ENCODE measurements at regions not wholly inside any gene's neighbourhood (a gene's known extent, or its start where the extent isn't known, plus 50 kb on each side); places are given as distances from the start of the nearest gene placed in this dataset.

DNA sequence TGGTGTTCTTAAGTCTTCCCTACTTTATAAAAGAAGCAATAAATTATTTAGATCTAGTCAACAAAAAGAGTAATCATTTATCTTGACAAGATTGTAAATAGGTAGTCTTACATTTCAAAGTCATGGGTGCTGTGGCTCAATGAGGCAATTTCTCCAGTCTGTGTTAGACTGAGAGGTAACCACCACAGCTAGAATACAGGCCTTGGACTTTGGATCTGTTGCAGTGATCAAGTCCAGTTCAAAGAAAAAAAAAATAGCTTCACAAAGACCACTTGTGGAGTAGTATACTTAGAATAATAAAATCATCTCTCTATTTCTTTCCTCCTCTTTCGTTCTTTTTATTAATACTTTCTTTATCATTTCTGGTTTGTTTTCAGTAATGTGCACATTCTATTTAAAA lies 93.1 kb upstream of the FSIP2 start:
- Histone ChIP-seq H3K56ac (ENCODE audit: low read length) (no peak overlapping the region), H2BK5ac (ENCODE audit: low read length) (no peak overlapping the region), H3K79me1 (ENCODE audit: low read length) (no peaks in the 10 kb centered on the region), H3K18ac (ENCODE audit: low read length) (no peak overlapping the region), H2BK15ac (replicated peaks; ENCODE audit: low read depth) (no peak overlapping the region), H3K79me2 (ENCODE audit: control insufficient read depth, insufficient read depth, low read length) (no peaks in the 10 kb centered on the region), H2BK120ac (ENCODE audit: low read depth, low read length) (no peak overlapping the region), H3K27ac (ENCODE audit: low read depth, low read length) (no peak overlapping the region), H3K4me3 (ENCODE audit: low read length) (no peak overlapping the region), H3K27me3 (ENCODE audit: insufficient read depth, low read length, poor library complexity) (no peaks in the 10 kb centered on the region), H4K8ac (ENCODE audit: low read depth, low read length) (no peak overlapping the region), H4K5ac (ENCODE audit: low read length) (no peak overlapping the region), H3K4me2 (ENCODE audit: low read length) (no peak overlapping the region), H3K9ac (ENCODE audit: low read length) (no peak overlapping the region), H3K36me3 (ENCODE audit: control insufficient read depth, insufficient read depth, low read length) (no peaks in the 10 kb centered on the region), H3K23ac (ENCODE audit: low read length) (no peak overlapping the region), H2AK5ac (ENCODE audit: low read length) (no peak overlapping the region), H3K4ac (ENCODE audit: low read depth, low read length) (no peak overlapping the region), H3K4me1 (ENCODE audit: control insufficient read depth, low read depth, low read length) (no peaks in the 10 kb centered on the region)
- WGBS (ENCODE audit: extremely low coverage, insufficient coverage, low lambda C conversion rate), result 100% methylated on average over 1 of the region's 1 CpG
- no peak for DNase-seq

DNA sequence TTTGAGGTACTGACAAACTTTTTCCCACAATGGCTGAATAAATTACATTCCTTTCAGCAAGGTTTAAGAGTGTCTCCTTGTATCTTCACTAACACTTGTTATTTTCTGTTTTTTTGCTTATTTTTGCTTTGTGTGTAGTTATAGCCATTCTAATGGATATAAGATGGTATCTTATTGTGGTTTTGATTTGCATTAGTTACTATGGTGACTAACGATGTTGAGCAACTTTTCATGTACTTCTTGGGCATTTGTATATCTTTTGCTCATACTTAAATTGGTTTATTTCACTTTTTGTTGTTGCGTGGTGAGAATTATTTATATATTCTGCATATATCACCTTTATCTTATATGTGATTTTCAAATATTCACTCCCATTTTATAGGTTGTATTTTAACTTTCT lies 79.9 kb upstream of the FSIP2 start:
- Histone ChIP-seq H2BK15ac (replicated peaks; ENCODE audit: low read depth) (no peak overlapping the region), H3K56ac (ENCODE audit: low read length) (no peak overlapping the region), H2BK120ac (ENCODE audit: low read depth, low read length) (no peak overlapping the region), H3K79me2 (ENCODE audit: control insufficient read depth, insufficient read depth, low read length) (no peaks in the 10 kb centered on the region), H2AK5ac (ENCODE audit: low read length) (no peak overlapping the region), H3K36me3 (ENCODE audit: control insufficient read depth, insufficient read depth, low read length) (no peaks in the 10 kb centered on the region), H3K27me3 (ENCODE audit: insufficient read depth, low read length, poor library complexity) (no peaks in the 10 kb centered on the region), H4K8ac (ENCODE audit: low read depth, low read length) (no peak overlapping the region), H3K4me2 (ENCODE audit: low read length) (no peak overlapping the region), H3K27ac (ENCODE audit: low read depth, low read length) (no peak overlapping the region), H4K5ac (ENCODE audit: low read length) (no peak overlapping the region), H3K4ac (ENCODE audit: low read depth, low read length) (no peak overlapping the region), H3K18ac (ENCODE audit: low read length) (no peak overlapping the region), H3K9ac (ENCODE audit: low read length) (no peak overlapping the region), H3K4me1 (ENCODE audit: control insufficient read depth, low read depth, low read length) (no peaks in the 10 kb centered on the region), H2BK5ac (ENCODE audit: low read length) (no peak overlapping the region), H3K4me3 (ENCODE audit: low read length) (no peak overlapping the region), H3K23ac (ENCODE audit: low read length) (no peak overlapping the region), H3K79me1 (ENCODE audit: low read length) (no peaks in the 10 kb centered on the region)
- no peak for DNase-seq
- no CpG with 5 or more reads among the region's 2 CpGs for WGBS (ENCODE audit: extremely low coverage, insufficient coverage, low lambda C conversion rate)

DNA sequence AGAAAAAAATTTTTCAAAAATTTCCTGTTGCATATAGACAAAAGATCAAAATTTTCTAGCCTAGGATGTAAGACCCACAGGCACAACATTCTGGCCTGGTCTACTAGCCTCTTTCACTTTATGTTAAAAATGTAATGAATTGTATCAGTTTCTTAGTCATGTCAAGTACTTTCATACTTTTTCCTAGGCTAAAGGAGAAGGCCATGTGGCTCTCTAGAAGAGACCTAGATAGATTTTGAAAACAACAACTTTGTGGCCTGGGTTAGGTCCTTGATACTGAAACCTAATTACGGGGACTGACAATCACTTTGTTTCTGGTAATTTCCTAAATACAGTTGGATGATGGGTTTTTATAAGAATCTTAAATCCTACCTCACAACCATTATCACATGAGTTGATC lies 74.8 kb upstream of the FSIP2 start:
- no peak overlapping the region for H3K18ac ChIP-seq (ENCODE audit: low read length)
- H3K4me2 ChIP-seq (ENCODE audit: low read length), result no peak overlapping the region
- no peak overlapping the region for H3K4me3 ChIP-seq (ENCODE audit: low read length)
- no peak overlapping the region for H3K27ac ChIP-seq (ENCODE audit: low read depth, low read length)
- no peak overlapping the region for H3K9ac ChIP-seq (ENCODE audit: low read length)
- no peak overlapping the region for H4K8ac ChIP-seq (ENCODE audit: low read depth, low read length)
- H3K4ac ChIP-seq (ENCODE audit: low read depth, low read length), result no peak overlapping the region
- no peak overlapping the region for H2BK120ac ChIP-seq (ENCODE audit: low read depth, low read length)
- H2BK15ac ChIP-seq (replicated peaks; ENCODE audit: low read depth), result no peak overlapping the region
- no CpG with 5 or more reads among the region's 1 CpG for WGBS (ENCODE audit: extremely low coverage, insufficient coverage, low lambda C conversion rate)
- no peaks in the 10 kb centered on the region for H3K79me1 ChIP-seq (ENCODE audit: low read length)
- H4K5ac ChIP-seq (ENCODE audit: low read length), result no peak overlapping the region
- H2BK5ac ChIP-seq (ENCODE audit: low read length), result no peak overlapping the region
- H3K27me3 ChIP-seq (ENCODE audit: insufficient read depth, low read length, poor library complexity), result no peaks in the 10 kb centered on the region
- H3K23ac ChIP-seq (ENCODE audit: low read length), result no peak overlapping the region
- no peaks in the 10 kb centered on the region for H3K36me3 ChIP-seq (ENCODE audit: control insufficient read depth, insufficient read depth, low read length)
- H3K56ac ChIP-seq (ENCODE audit: low read length), result no peak overlapping the region
- DNase-seq, result no peak
- no peaks in the 10 kb centered on the region for H3K79me2 ChIP-seq (ENCODE audit: control insufficient read depth, insufficient read depth, low read length)
- H2AK5ac ChIP-seq (ENCODE audit: low read length), result no peak overlapping the region
- no peaks in the 10 kb centered on the region for H3K4me1 ChIP-seq (ENCODE audit: control insufficient read depth, low read depth, low read length)

DNA sequence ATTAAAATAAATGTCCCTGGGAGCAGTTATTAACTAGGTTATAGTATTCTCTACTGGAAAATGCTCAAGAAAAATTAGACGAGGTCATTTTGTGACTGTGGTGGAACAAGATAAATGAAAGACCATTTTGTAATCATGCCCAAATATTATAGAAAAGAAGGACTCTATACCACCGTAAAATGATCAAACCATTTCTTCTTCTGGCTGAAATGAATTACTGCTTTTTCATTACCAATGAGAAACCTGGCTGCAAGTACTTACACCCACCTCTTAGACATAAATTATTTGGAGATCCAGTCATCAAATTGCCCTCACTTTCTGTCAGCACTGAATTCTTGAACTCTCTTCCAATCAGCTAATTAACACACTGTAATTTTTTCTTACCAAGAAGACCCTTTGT lies 74.2 kb upstream of the FSIP2 start:
- Histone ChIP-seq H3K79me1 (ENCODE audit: low read length) (no peaks in the 10 kb centered on the region), H2BK120ac (ENCODE audit: low read depth, low read length) (no peak overlapping the region), H2BK5ac (ENCODE audit: low read length) (no peak overlapping the region), H2BK15ac (replicated peaks; ENCODE audit: low read depth) (no peak overlapping the region), H4K5ac (ENCODE audit: low read length) (no peak overlapping the region), H3K27me3 (ENCODE audit: insufficient read depth, low read length, poor library complexity) (no peaks in the 10 kb centered on the region), H3K4ac (ENCODE audit: low read depth, low read length) (no peak overlapping the region), H3K4me1 (ENCODE audit: control insufficient read depth, low read depth, low read length) (no peaks in the 10 kb centered on the region), H4K8ac (ENCODE audit: low read depth, low read length) (no peak overlapping the region), H3K27ac (ENCODE audit: low read depth, low read length) (no peak overlapping the region), H3K79me2 (ENCODE audit: control insufficient read depth, insufficient read depth, low read length) (no peaks in the 10 kb centered on the region), H3K18ac (ENCODE audit: low read length) (no peak overlapping the region), H2AK5ac (ENCODE audit: low read length) (no peak overlapping the region), H3K9ac (ENCODE audit: low read length) (no peak overlapping the region), H3K56ac (ENCODE audit: low read length) (no peak overlapping the region), H3K4me2 (ENCODE audit: low read length) (no peak overlapping the region), H3K36me3 (ENCODE audit: control insufficient read depth, insufficient read depth, low read length) (no peaks in the 10 kb centered on the region), H3K23ac (ENCODE audit: low read length) (no peak overlapping the region), H3K4me3 (ENCODE audit: low read length) (no peak overlapping the region)
- WGBS (ENCODE audit: extremely low coverage, insufficient coverage, low lambda C conversion rate), result no CpG with 5 or more reads among the region's 2 CpGs
- DNase-seq, result no peak

- H3K79me2 ChIP-seq (ENCODE audit: control insufficient read depth, insufficient read depth, low read length), result no peaks in the 10 kb centered on the region
- H3K56ac ChIP-seq (ENCODE audit: low read length), result no peak overlapping the region
- no CpG with 5 or more reads among the region's 2 CpGs for WGBS (ENCODE audit: extremely low coverage, insufficient coverage, low lambda C conversion rate)
- no peaks in the 10 kb centered on the region for H3K27me3 ChIP-seq (ENCODE audit: insufficient read depth, low read length, poor library complexity)
- H3K4me2 ChIP-seq (ENCODE audit: low read length), result no peak overlapping the region
- no peaks in the 10 kb centered on the region for H3K36me3 ChIP-seq (ENCODE audit: control insufficient read depth, insufficient read depth, low read length)
- no peak overlapping the region for H3K4ac ChIP-seq (ENCODE audit: low read depth, low read length)
- peak; percentile 51 for DNase-seq
- H3K18ac ChIP-seq (ENCODE audit: low read length), result no peak overlapping the region
- H3K9ac ChIP-seq (ENCODE audit: low read length), result no peak overlapping the region
- H2BK5ac ChIP-seq (ENCODE audit: low read length), result no peak overlapping the region
- no peak overlapping the region for H4K8ac ChIP-seq (ENCODE audit: low read depth, low read length)
- H2BK120ac ChIP-seq (ENCODE audit: low read depth, low read length), result no peak overlapping the region
- no peak overlapping the region for H3K23ac ChIP-seq (ENCODE audit: low read length)
- no peak overlapping the region for H3K27ac ChIP-seq (ENCODE audit: low read depth, low read length)
- H4K5ac ChIP-seq (ENCODE audit: low read length), result no peak overlapping the region
- no peak overlapping the region for H2BK15ac ChIP-seq (replicated peaks; ENCODE audit: low read depth)
- no peak overlapping the region for H3K4me3 ChIP-seq (ENCODE audit: low read length)
- no peaks in the 10 kb centered on the region for H3K4me1 ChIP-seq (ENCODE audit: control insufficient read depth, low read depth, low read length)
- no peak overlapping the region for H2AK5ac ChIP-seq (ENCODE audit: low read length)
- no peaks in the 10 kb centered on the region for H3K79me1 ChIP-seq (ENCODE audit: low read length)
Measured at GRCh38 chr2:185665251-185665814, 73.3 kb upstream of the FSIP2 start.

GRCh38 chr2:185667452-185667851 lies 71.2 kb upstream of the FSIP2 start:
- Histone ChIP-seq H2AK5ac (ENCODE audit: low read length) (no peak overlapping the region), H3K4ac (ENCODE audit: low read depth, low read length) (no peak overlapping the region), H2BK120ac (ENCODE audit: low read depth, low read length) (no peak overlapping the region), H3K4me3 (ENCODE audit: low read length) (no peak overlapping the region), H2BK15ac (replicated peaks; ENCODE audit: low read depth) (no peak overlapping the region), H3K23ac (ENCODE audit: low read length) (no peak overlapping the region), H2BK5ac (ENCODE audit: low read length) (no peak overlapping the region), H3K4me1 (ENCODE audit: control insufficient read depth, low read depth, low read length) (no peaks in the 10 kb centered on the region), H3K56ac (ENCODE audit: low read length) (no peak overlapping the region), H3K79me2 (ENCODE audit: control insufficient read depth, insufficient read depth, low read length) (no peaks in the 10 kb centered on the region), H3K4me2 (ENCODE audit: low read length) (no peak overlapping the region), H3K36me3 (ENCODE audit: control insufficient read depth, insufficient read depth, low read length) (no peaks in the 10 kb centered on the region), H3K27me3 (ENCODE audit: insufficient read depth, low read length, poor library complexity) (no peaks in the 10 kb centered on the region), H3K18ac (ENCODE audit: low read length) (no peak overlapping the region), H3K79me1 (ENCODE audit: low read length) (no peaks in the 10 kb centered on the region), H3K9ac (ENCODE audit: low read length) (no peak overlapping the region), H4K8ac (ENCODE audit: low read depth, low read length) (no peak overlapping the region), H4K5ac (ENCODE audit: low read length) (no peak overlapping the region), H3K27ac (ENCODE audit: low read depth, low read length) (no peak overlapping the region)
- no peak for DNase-seq
- WGBS (ENCODE audit: extremely low coverage, insufficient coverage, low lambda C conversion rate), result no CpG with 5 or more reads among the region's 2 CpGs
